HepG2 (cell line): ENCODE measurements at regions not wholly inside any gene's neighbourhood (a gene's known extent, or its start where the extent isn't known, plus 50 kb on each side); places are given as distances from the start of the nearest gene placed in this dataset.

Experiments
- ATAC-seq: fragments of 200-7000 bp; cut with Tn5 transposase; 3 replicates; pipeline ENCODE4 v1.9.1; 2020; ENCODE audit warnings: mild to moderate bottlenecking, moderate library complexity
- BruUV-seq: library from RNA; stranded (reverse); fragments of 400-500 nt; replicated peaks from 2 replicates; lab custom pipeline; 2021; lab: Mats Ljungman, UMichigan
- CTCF ChIA-PET: fragments of 300-600 bp; formaldehyde crosslinking; extraction: SDS; loops from one replicate; lab custom pipeline; 2021; ENCODE audit warnings: low total read pairs, inconsistent platforms, low intra/inter-chr PET ratio; lab: Yijun Ruan, JAX
- POLR2A ChIA-PET: fragments of 350-600 bp; sonication (Branson Sonifier 250); formaldehyde crosslinking; loops from one replicate; lab custom pipeline; 2020; ENCODE audit warnings: antibody characterized with exemption, inconsistent platforms; lab: Yijun Ruan, JAX
- DNase-seq: peaks from one replicate; pipeline ENCODE4 v3.0.0-alpha.2; 2015; ENCODE audit warnings: low spot score
- FAIRE-seq: peaks from 3 replicates; lab custom pipeline; 2011; peaks lifted over from hg19 to GRCh38; lab: Jason Lieb, UNC
- H2AFZ ChIP-seq: one replicate; pipeline ENCODE4 v1.6.1; 2011; ENCODE audit warnings: low read length, inconsistent platforms
- H3K27ac ChIP-seq: fragments of 300-600 bp; 3 replicates; pipeline ENCODE4 v1.8.0; 2011; ENCODE audit warnings: mixed run types, mild to moderate bottlenecking, mixed read lengths, low read length, inconsistent platforms; ENCODE audit not compliant: insufficient read depth; ENCODE audit errors: extremely low read length
- H3K27me3 ChIP-seq, 2 experiments: fragments of 200-600 bp in 1 of 2; 2 replicates in 1 of 2; 3 replicates in 1 of 2; pipeline versions ENCODE4 v1.6.0 to v1.8.0; 2011; ENCODE audit warnings: low read length in 2 of 2, mild to moderate bottlenecking in 2 of 2, moderate library complexity in 2 of 2, inconsistent platforms in 1 of 2; ENCODE audit not compliant: insufficient read depth in 2 of 2, control insufficient read depth in 1 of 2
- H3K36me3 ChIP-seq, 2 experiments: fragments of 200-600 bp in 1 of 2; replicated peaks in 1 of 2; 2 replicates in 1 of 2; 3 replicates in 1 of 2; pipeline versions ENCODE4 v1.5.1 to v1.8.0; 2011; ENCODE audit warnings: low read length in 2 of 2, inconsistent platforms in 1 of 2; ENCODE audit not compliant: insufficient read depth in 2 of 2, control insufficient read depth in 1 of 2
- H3K4me1 ChIP-seq: 2 replicates; pipeline ENCODE4 v1.5.1; 2012; ENCODE audit warnings: low read length, inconsistent platforms; ENCODE audit not compliant: insufficient read depth
- H3K4me2 ChIP-seq: 2 replicates; pipeline ENCODE4 v1.6.0; 2011; ENCODE audit warnings: low read depth, low read length, inconsistent platforms
- H3K4me3 ChIP-seq, 3 experiments: fragments of 200-600 bp in 1 of 3; sonication (generic), shearing (Covaris generic) in 1 of 3; replicated peaks in 1 of 3; 2 replicates each; pipeline ENCODE4 v1.5.1; 2011 to 2016; ENCODE audit warnings: low read length in 3 of 3, inconsistent platforms in 2 of 3, low read depth in 2 of 3, mild to moderate bottlenecking in 2 of 3, control low read depth in 1 of 3, mixed read lengths in 1 of 3; ENCODE audit not compliant: insufficient read depth in 1 of 3
- H3K79me2 ChIP-seq: one replicate; pipeline ENCODE4 v1.6.1; 2011; ENCODE audit warnings: low read length, inconsistent platforms; ENCODE audit not compliant: insufficient read depth
- H3K9ac ChIP-seq: 2 replicates; pipeline ENCODE4 v1.6.0; 2011; ENCODE audit warnings: mild to moderate bottlenecking, low read depth, low read length, inconsistent platforms; ENCODE audit not compliant: insufficient read depth
- H3K9me3 ChIP-seq: 2 replicates; pipeline ENCODE4 v1.5.1; 2012; ENCODE audit warnings: mild to moderate bottlenecking, low read length
- H4K20me1 ChIP-seq: 2 replicates; pipeline ENCODE4 v1.6.0; 2011; ENCODE audit warnings: inconsistent platforms, mild to moderate bottlenecking, low read length, moderate library complexity; ENCODE audit not compliant: insufficient read depth
- ERF ChIP-seq: IDR thresholded peaks from 2 replicates; pipeline ENCODE4 v1.6.1; 2018; ENCODE audit warnings: missing biosample characterization, missing genetic modification reagents
- ISX ChIP-seq: sonication (generic); formaldehyde crosslinking; conservative IDR thresholded peaks from 2 replicates; pipeline ENCODE4 v1.5.0; 2020; ENCODE audit warnings: missing genetic modification reagents
- KMT2A ChIP-seq: sonication (generic); formaldehyde crosslinking; IDR thresholded peaks from 2 replicates; pipeline ENCODE4 v1.4.0; 2020; ENCODE audit warnings: missing genetic modification reagents
- NKX3-1 ChIP-seq: sonication (generic); formaldehyde crosslinking; IDR thresholded peaks from 2 replicates; pipeline ENCODE4 v1.5.0; 2020; ENCODE audit warnings: missing genetic modification reagents
- PRDM15 ChIP-seq: sonication (generic); formaldehyde crosslinking; IDR thresholded peaks from 2 replicates; pipeline ENCODE4 v1.4.0; 2020; ENCODE audit warnings: missing genetic modification reagents
- REL ChIP-seq: sonication (generic); formaldehyde crosslinking; conservative IDR thresholded peaks from 2 replicates; pipeline ENCODE4 v1.8.0; 2022; ENCODE audit warnings: mild to moderate bottlenecking, missing genetic modification reagents, moderate library complexity
- SIX1 ChIP-seq: sonication (generic); formaldehyde crosslinking; IDR thresholded peaks from 2 replicates; pipeline ENCODE4 v1.4.0; 2020; ENCODE audit warnings: missing genetic modification reagents, borderline replicate concordance
- TEAD3 ChIP-seq: optimal IDR thresholded peaks from 2 replicates; pipeline ENCODE3; 2016; ENCODE audit warnings: borderline replicate concordance
- ZNF598 ChIP-seq: sonication (generic); formaldehyde crosslinking; IDR thresholded peaks from 2 replicates; pipeline ENCODE4 v1.5.1; 2020; ENCODE audit warnings: mild to moderate bottlenecking, missing genetic modification reagents, borderline replicate concordance
- ZNF619 ChIP-seq: sonication (generic); formaldehyde crosslinking; IDR thresholded peaks from 2 replicates; pipeline ENCODE4 v1.4.0; 2020; ENCODE audit warnings: mild to moderate bottlenecking, missing genetic modification reagents
- WGBS: methylation state at CpG from one replicate; pipeline ENCODE4 v1.1.6; 2017; ENCODE audit warnings: low lambda C conversion rate; 5-methylcytosine and 5-hydroxymethylcytosine counted together
- in situ Hi-C: cut with HindIII; loops from 2 replicates; pipeline ENCODE4 v1.10.0; 2017; ENCODE audit warnings: low pct_unique_long_range_greater_than_20kb; ENCODE audit not compliant: extremely low pct_ligation_motif_present
- intact Hi-C: fragments of 100-400 bp; cut with micrococcal nuclease; formaldehyde crosslinking; loops from one replicate; pipeline ENCODE4 v1.10.0; 2022; ENCODE audit not compliant: unreplicated experiment
- TF ChIP-seq, protein P1 (sequence below): fragments of 450-650 bp; IDR thresholded peaks from 2 replicates; pipeline ENCODE4 v1.6.1; 2017

- CTCF ChIA-PET = no interaction called here
- POLR2A ChIA-PET = no interaction called here
- no peak overlapping the region for H3K27ac ChIP-seq
- no TSS peak for BruUV-seq
- TF ChIP-seq ZNF619 (CRISPR knock-in tag) (no peak), KMT2A (no peak), ZNF598 (no peak), SIX1 (CRISPR knock-in tag) (no peak), TEAD3 (CRISPR knock-in tag) (no peak), ERF (CRISPR knock-in tag) (no peak), ISX (CRISPR knock-in tag) (no peak), REL (CRISPR knock-in tag) (no peak), PRDM15 (CRISPR knock-in tag) (no peak), NKX3-1 (CRISPR knock-in tag) (no peak)
- TF ChIP-seq, protein P1, sequence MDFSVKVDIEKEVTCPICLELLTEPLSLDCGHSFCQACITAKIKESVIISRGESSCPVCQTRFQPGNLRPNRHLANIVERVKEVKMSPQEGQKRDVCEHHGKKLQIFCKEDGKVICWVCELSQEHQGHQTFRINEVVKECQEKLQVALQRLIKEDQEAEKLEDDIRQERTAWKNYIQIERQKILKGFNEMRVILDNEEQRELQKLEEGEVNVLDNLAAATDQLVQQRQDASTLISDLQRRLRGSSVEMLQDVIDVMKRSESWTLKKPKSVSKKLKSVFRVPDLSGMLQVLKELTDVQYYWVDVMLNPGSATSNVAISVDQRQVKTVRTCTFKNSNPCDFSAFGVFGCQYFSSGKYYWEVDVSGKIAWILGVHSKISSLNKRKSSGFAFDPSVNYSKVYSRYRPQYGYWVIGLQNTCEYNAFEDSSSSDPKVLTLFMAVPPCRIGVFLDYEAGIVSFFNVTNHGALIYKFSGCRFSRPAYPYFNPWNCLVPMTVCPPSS = no peak
- in situ Hi-C loops = no loop called here
- H2AFZ ChIP-seq = no peak overlapping the region
- H3K9me3 ChIP-seq = no peaks in the 10 kb centered on the region
- WGBS = 45% methylated on average over 8 of the region's 49 CpGs
- DNase-seq (no peak), ATAC-seq (no peak), FAIRE-seq (no peak)
- H3K79me2 ChIP-seq = no peaks in the 10 kb centered on the region
- intact Hi-C loops = no loop called here
- H3K4me2 ChIP-seq = no peak overlapping the region
- H3K36me3 ChIP-seq = no peaks in the 10 kb centered on the region
- no peak overlapping the region for H3K4me3 ChIP-seq
- H3K4me1 ChIP-seq = no peaks in the 10 kb centered on the region
- no peak overlapping the region for H3K9ac ChIP-seq
- H3K27me3 ChIP-seq = no peaks in the 10 kb centered on the region
- no peaks in the 10 kb centered on the region for H4K20me1 ChIP-seq
Observed at GRCh38 chr11:128236506-128237498, 350.6 kb downstream of the ETS1 start.
